ENCODE measurements at regions not wholly inside any gene's neighbourhood (a gene's known extent, or its start where the extent isn't known, plus 50 kb on each side); places are given as distances from the start of the nearest gene placed in this dataset.

GRCh38 chr5:68551436-68551835, 335.9 kb downstream of the PIK3R1 start:
- H3K27me3 ChIP-seq (ENCODE audit: insufficient read depth, low read length, poor library complexity) = no peaks in the 10 kb centered on the region
- H3K27ac ChIP-seq (ENCODE audit: low read length) = no peak overlapping the region
- no peak overlapping the region for H3K4me2 ChIP-seq (ENCODE audit: insufficient read depth, low read length)
- no peak for ATAC-seq (ENCODE audit: insufficient read depth, low read depth)
- no peaks in the 10 kb centered on the region for H3K9me3 ChIP-seq (ENCODE audit: insufficient read depth, low read length, severe bottlenecking)
- no peaks in the 10 kb centered on the region for H3K4me1 ChIP-seq (ENCODE audit: insufficient read depth, low read length)
- H3K4me3 ChIP-seq (ENCODE audit: low read depth in 1 of 2, low read length in 2 of 2) = no peak overlapping the region
- no peaks in the 10 kb centered on the region for H4K20me1 ChIP-seq (ENCODE audit: insufficient read depth, low read length)
- no peak overlapping the region for H3K9ac ChIP-seq (ENCODE audit: low read depth, low read length)
- DNase-seq = no peak
- no peaks in the 10 kb centered on the region for H3K79me2 ChIP-seq (ENCODE audit: insufficient read depth, low read length)
- H3K36me3 ChIP-seq (ENCODE audit: insufficient read depth, low read length) = no peaks in the 10 kb centered on the region
- H2AFZ ChIP-seq (ENCODE audit: low read depth, low read length) = no peak overlapping the region
- TF ChIP-seq EZH2 (IDR thresholded peaks at IDR 0.05; ENCODE audit: borderline replicate concordance, low read depth, low read length, severe bottlenecking) (no peak), CTCF (IDR thresholded peaks at IDR 0.05; ENCODE audit: borderline replicate concordance, extremely low read depth, low read length, poor library complexity, severe bottlenecking) (no peak)

GRCh38 chr5:68554571-68555279, 339.2 kb downstream of the PIK3R1 start:
- no peak overlapping the region for H3K4me2 ChIP-seq (ENCODE audit: insufficient read depth, low read length)
- no peaks in the 10 kb centered on the region for H3K79me2 ChIP-seq (ENCODE audit: insufficient read depth, low read length)
- no peaks in the 10 kb centered on the region for H4K20me1 ChIP-seq (ENCODE audit: insufficient read depth, low read length)
- H3K36me3 ChIP-seq (ENCODE audit: insufficient read depth, low read length) = no peaks in the 10 kb centered on the region
- no peak overlapping the region for H3K27ac ChIP-seq (ENCODE audit: low read length)
- peaks cover 11% of the 10 kb centered on the region for H3K9me3 ChIP-seq (ENCODE audit: insufficient read depth, low read length, severe bottlenecking)
- no peak overlapping the region for H3K4me3 ChIP-seq (ENCODE audit: low read depth in 1 of 2, low read length in 2 of 2)
- DNase-seq = no peak
- TF ChIP-seq EZH2 (IDR thresholded peaks at IDR 0.05; ENCODE audit: borderline replicate concordance, low read depth, low read length, severe bottlenecking) (no peak), CTCF (IDR thresholded peaks at IDR 0.05; ENCODE audit: borderline replicate concordance, extremely low read depth, low read length, poor library complexity, severe bottlenecking) (no peak)
- H3K4me1 ChIP-seq (ENCODE audit: insufficient read depth, low read length) = no peaks in the 10 kb centered on the region
- no peak overlapping the region for H2AFZ ChIP-seq (ENCODE audit: low read depth, low read length)
- no peaks in the 10 kb centered on the region for H3K27me3 ChIP-seq (ENCODE audit: insufficient read depth, low read length, poor library complexity)
- no peak overlapping the region for H3K9ac ChIP-seq (ENCODE audit: low read depth, low read length)
- no peak for ATAC-seq (ENCODE audit: insufficient read depth, low read depth)

GRCh38 chr5:68555907-68556681, 340.5 kb downstream of the PIK3R1 start:
- Histone ChIP-seq H3K4me1 (ENCODE audit: insufficient read depth, low read length) (no peaks in the 10 kb centered on the region), H3K4me2 (ENCODE audit: insufficient read depth, low read length) (no peak overlapping the region), H3K36me3 (ENCODE audit: insufficient read depth, low read length) (no peaks in the 10 kb centered on the region), H3K4me3 (ENCODE audit: low read depth in 1 of 2, low read length in 2 of 2) (no peak overlapping the region), H3K79me2 (ENCODE audit: insufficient read depth, low read length) (no peaks in the 10 kb centered on the region), H3K9me3 (ENCODE audit: insufficient read depth, low read length, severe bottlenecking) (peaks cover 11% of the 10 kb centered on the region), H3K9ac (ENCODE audit: low read depth, low read length) (no peak overlapping the region), H3K27ac (ENCODE audit: low read length) (no peak overlapping the region), H4K20me1 (ENCODE audit: insufficient read depth, low read length) (no peaks in the 10 kb centered on the region), H2AFZ (ENCODE audit: low read depth, low read length) (no peak overlapping the region), H3K27me3 (ENCODE audit: insufficient read depth, low read length, poor library complexity) (no peaks in the 10 kb centered on the region)
- no peak for ATAC-seq (ENCODE audit: insufficient read depth, low read depth)
- TF ChIP-seq EZH2 (IDR thresholded peaks at IDR 0.05; ENCODE audit: borderline replicate concordance, low read depth, low read length, severe bottlenecking) = no peak
- no peak for TF ChIP-seq CTCF (IDR thresholded peaks at IDR 0.05; ENCODE audit: borderline replicate concordance, extremely low read depth, low read length, poor library complexity, severe bottlenecking)
- no peak for DNase-seq

All from DND-41 (cell line).